ENCODE measurements at regions not wholly inside any gene's neighbourhood (a gene's known extent, or its start where the extent isn't known, plus 50 kb on each side); places are given as distances from the start of the nearest gene placed in this dataset.

DNA sequence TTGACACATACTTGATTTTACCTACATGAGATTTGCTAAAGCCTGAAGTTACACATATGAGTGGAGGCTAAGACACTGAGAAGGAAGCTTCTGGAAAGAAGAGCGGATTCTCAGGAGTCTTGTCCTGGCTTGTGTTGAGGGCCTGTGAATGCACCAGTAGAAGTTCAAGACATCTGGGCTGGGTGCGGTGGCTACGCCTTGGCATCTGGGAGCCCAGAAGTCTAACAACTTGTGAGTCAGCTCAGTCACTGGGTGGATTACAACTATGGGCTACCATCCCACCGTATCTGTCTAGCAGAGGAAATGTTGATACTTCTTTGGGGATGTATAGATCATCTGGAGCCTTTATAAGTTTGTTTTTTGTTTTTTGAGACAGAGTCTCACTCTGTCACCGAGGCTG, 375.6 kb upstream of the SMIM31 start:
- TF ChIP-seq POLR2A (IDR thresholded peaks at IDR 0.05): no peak
- TF ChIP-seq, protein P1, sequence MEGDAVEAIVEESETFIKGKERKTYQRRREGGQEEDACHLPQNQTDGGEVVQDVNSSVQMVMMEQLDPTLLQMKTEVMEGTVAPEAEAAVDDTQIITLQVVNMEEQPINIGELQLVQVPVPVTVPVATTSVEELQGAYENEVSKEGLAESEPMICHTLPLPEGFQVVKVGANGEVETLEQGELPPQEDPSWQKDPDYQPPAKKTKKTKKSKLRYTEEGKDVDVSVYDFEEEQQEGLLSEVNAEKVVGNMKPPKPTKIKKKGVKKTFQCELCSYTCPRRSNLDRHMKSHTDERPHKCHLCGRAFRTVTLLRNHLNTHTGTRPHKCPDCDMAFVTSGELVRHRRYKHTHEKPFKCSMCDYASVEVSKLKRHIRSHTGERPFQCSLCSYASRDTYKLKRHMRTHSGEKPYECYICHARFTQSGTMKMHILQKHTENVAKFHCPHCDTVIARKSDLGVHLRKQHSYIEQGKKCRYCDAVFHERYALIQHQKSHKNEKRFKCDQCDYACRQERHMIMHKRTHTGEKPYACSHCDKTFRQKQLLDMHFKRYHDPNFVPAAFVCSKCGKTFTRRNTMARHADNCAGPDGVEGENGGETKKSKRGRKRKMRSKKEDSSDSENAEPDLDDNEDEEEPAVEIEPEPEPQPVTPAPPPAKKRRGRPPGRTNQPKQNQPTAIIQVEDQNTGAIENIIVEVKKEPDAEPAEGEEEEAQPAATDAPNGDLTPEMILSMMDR (IDR thresholded peaks at IDR 0.05): no peak

Data from body of pancreas (tissue), 4 donors.